ENCODE measurements at regions not wholly inside any gene's neighbourhood (a gene's known extent, or its start where the extent isn't known, plus 50 kb on each side); places are given as distances from the start of the nearest gene placed in this dataset.

DNA sequence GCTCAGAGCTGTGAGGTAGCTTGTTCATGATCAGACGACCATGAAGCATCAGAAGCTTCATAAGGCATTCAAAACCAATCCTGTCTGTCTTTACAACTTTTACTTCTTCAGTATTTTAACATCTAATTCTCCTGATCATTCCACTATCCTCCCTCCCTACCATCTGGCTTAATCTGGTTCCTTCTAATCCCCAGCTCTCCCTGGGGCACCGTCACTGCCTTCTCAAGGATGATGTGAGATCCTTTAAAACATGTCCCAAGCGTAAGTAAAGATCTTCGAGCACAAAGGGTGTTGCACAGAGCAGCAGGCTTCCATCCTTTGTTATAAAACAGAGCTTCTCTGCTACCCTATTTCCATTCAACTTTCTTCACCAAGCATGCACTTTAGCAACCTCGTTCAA, 362.7 kb upstream of the ARRDC4 start:
- Histone ChIP-seq H3K4me2 (no peak overlapping the region), H2AFZ (ENCODE audit: low read depth) (no peak overlapping the region), H3K79me2 (ENCODE audit: insufficient read depth, low read depth) (no peaks in the 10 kb centered on the region), H3K4me3 (IDR thresholded peaks at IDR 0.05; ENCODE audit: insufficient read depth, low read depth, low read length) (no peak overlapping the region), H3K36me3 (ENCODE audit: insufficient read depth) (no peaks in the 10 kb centered on the region), H3K27ac (no peak overlapping the region), H3K27me3 (ENCODE audit: insufficient read depth, low read depth) (no peaks in the 10 kb centered on the region), H4K20me1 (ENCODE audit: insufficient read depth) (no peaks in the 10 kb centered on the region), H3K4me1 (ENCODE audit: low read depth, poor library complexity, severe bottlenecking) (no peaks in the 10 kb centered on the region), H3K9ac (no peak overlapping the region)
- TF ChIP-seq, protein P1, sequence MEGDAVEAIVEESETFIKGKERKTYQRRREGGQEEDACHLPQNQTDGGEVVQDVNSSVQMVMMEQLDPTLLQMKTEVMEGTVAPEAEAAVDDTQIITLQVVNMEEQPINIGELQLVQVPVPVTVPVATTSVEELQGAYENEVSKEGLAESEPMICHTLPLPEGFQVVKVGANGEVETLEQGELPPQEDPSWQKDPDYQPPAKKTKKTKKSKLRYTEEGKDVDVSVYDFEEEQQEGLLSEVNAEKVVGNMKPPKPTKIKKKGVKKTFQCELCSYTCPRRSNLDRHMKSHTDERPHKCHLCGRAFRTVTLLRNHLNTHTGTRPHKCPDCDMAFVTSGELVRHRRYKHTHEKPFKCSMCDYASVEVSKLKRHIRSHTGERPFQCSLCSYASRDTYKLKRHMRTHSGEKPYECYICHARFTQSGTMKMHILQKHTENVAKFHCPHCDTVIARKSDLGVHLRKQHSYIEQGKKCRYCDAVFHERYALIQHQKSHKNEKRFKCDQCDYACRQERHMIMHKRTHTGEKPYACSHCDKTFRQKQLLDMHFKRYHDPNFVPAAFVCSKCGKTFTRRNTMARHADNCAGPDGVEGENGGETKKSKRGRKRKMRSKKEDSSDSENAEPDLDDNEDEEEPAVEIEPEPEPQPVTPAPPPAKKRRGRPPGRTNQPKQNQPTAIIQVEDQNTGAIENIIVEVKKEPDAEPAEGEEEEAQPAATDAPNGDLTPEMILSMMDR (conservative IDR thresholded peaks at IDR 0.05; ENCODE audit: low read depth, low read length): no peak

DNA sequence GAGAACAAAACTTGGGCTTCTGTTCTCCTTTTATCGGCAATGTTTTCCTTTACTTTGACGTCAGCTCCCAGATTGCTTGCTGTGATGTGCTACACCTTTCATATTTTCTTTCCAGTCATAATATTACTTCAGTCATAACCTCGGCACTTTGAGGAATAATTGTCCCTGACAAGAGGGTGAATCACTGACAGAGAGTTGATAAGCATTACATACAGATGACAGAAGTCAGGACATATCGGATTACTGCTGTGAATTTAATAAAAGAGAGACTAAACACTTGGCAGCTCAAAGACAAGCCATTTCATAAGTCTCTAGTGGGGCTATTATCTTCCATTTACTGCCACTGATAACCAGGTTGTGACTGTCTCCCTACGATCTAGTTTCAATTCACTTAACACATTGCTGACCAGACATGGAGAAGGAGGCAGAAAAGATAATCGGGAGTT, 362.1 kb upstream of the ARRDC4 start:
- TF ChIP-seq, protein P1 (conservative IDR thresholded peaks at IDR 0.05; ENCODE audit: low read depth, low read length): no peak
- no peaks in the 10 kb centered on the region for H3K79me2 ChIP-seq (ENCODE audit: insufficient read depth, low read depth)
- no peak overlapping the region for H2AFZ ChIP-seq (ENCODE audit: low read depth)
- no peak overlapping the region for H3K4me3 ChIP-seq (IDR thresholded peaks at IDR 0.05; ENCODE audit: insufficient read depth, low read depth, low read length)
- no peak overlapping the region for H3K9ac ChIP-seq
- no peaks in the 10 kb centered on the region for H3K36me3 ChIP-seq (ENCODE audit: insufficient read depth)
- no peak overlapping the region for H3K27ac ChIP-seq
- H3K27me3 ChIP-seq (ENCODE audit: insufficient read depth, low read depth): no peaks in the 10 kb centered on the region
- no peaks in the 10 kb centered on the region for H3K4me1 ChIP-seq (ENCODE audit: low read depth, poor library complexity, severe bottlenecking)
- H3K4me2 ChIP-seq: no peak overlapping the region
- no peaks in the 10 kb centered on the region for H4K20me1 ChIP-seq (ENCODE audit: insufficient read depth)

DNA sequence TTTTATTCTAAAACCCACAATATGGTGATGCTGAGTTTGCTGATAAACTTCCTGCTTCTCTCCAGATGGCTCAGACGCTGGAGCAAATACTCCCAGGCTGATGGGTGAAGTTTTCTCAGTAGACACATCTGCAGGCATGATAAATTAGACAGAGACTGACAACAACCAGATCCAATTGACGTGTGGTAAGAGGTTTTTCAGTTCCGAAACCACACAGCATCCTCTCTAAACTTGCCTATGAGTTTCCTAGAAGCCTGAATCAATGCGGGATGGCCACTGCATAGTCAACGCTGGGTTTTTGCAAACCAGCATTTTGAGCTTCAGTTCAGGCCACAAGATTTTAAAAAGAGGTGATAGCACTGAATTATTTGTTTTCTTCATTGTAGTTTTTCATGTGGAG, 360.3 kb upstream of the ARRDC4 start:
- Histone ChIP-seq H3K4me1 (ENCODE audit: low read depth, poor library complexity, severe bottlenecking) (no peaks in the 10 kb centered on the region), H3K79me2 (ENCODE audit: insufficient read depth, low read depth) (no peaks in the 10 kb centered on the region), H3K36me3 (ENCODE audit: insufficient read depth) (no peaks in the 10 kb centered on the region), H3K27ac (no peak overlapping the region), H4K20me1 (ENCODE audit: insufficient read depth) (no peaks in the 10 kb centered on the region), H3K27me3 (ENCODE audit: insufficient read depth, low read depth) (no peaks in the 10 kb centered on the region), H2AFZ (ENCODE audit: low read depth) (no peak overlapping the region), H3K4me3 (IDR thresholded peaks at IDR 0.05; ENCODE audit: insufficient read depth, low read depth, low read length) (no peak overlapping the region), H3K9ac (no peak overlapping the region), H3K4me2 (no peak overlapping the region)
- TF ChIP-seq, protein P1 (conservative IDR thresholded peaks at IDR 0.05; ENCODE audit: low read depth, low read length): no peak

DNA sequence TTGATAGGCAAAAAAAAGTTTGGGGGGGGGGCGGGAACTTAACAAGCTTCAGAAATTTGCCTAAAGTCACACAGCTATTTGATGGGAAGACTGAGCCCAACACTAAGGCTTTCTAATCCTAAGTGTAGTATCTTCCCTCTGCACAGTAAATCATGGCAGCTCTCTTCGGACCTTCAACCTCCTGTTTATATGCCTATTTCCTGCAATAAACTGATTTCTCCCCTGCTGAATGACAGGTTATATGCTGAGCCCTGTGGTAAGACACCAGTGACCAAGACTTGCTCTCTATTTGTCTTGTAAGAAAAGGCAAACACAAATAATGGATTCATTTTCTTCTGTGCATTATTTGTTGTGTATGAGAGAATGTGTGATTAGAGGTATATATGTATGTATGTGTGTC, 355.8 kb upstream of the ARRDC4 start:
- Histone ChIP-seq H2AFZ (ENCODE audit: low read depth) (no peak overlapping the region), H3K9ac (no peak overlapping the region), H3K4me3 (IDR thresholded peaks at IDR 0.05; ENCODE audit: insufficient read depth, low read depth, low read length) (no peak overlapping the region), H3K36me3 (ENCODE audit: insufficient read depth) (no peaks in the 10 kb centered on the region), H3K4me1 (ENCODE audit: low read depth, poor library complexity, severe bottlenecking) (no peaks in the 10 kb centered on the region), H3K79me2 (ENCODE audit: insufficient read depth, low read depth) (no peaks in the 10 kb centered on the region), H3K27me3 (ENCODE audit: insufficient read depth, low read depth) (no peaks in the 10 kb centered on the region), H3K4me2 (no peak overlapping the region), H4K20me1 (ENCODE audit: insufficient read depth) (no peaks in the 10 kb centered on the region), H3K27ac (no peak overlapping the region)
- TF ChIP-seq, protein P1 (conservative IDR thresholded peaks at IDR 0.05; ENCODE audit: low read depth, low read length): no peak

All from KMS-11 (cell line).